Fibroblast of skin of right biceps (primary cell): ENCODE measurements at regions not wholly inside any gene's neighbourhood (a gene's known extent, or its start where the extent isn't known, plus 50 kb on each side); places are given as distances from the start of the nearest gene placed in this dataset.
A peak's percentile ranks its signal among the peaks of the same experiment; 100 is the strongest.

Experiments
- DNase-seq: peaks from one replicate; pipeline ENCODE4 v3.0.0-alpha.2; 2013

DNA sequence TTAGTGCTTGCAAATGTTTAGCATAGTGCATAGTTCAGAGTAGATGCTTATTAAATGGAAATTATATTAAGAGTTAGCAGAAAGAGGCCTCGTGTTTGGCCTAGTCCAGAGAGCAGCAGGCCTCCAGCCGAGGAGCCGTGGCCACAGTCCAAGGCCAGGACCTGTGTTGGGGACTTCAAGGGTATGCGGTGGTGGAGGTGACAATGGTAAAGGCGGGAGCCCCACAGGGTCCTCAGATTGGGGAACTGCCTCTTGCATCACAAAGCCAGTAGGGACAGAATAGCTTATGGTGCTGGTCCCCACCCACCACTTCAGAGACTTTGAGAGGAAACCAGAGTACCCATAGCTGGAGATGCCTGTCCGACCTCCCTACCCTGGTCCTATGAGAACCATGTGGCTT is 554.6 kb upstream of the RIOK2 start:
- no peak for DNase-seq

DNA sequence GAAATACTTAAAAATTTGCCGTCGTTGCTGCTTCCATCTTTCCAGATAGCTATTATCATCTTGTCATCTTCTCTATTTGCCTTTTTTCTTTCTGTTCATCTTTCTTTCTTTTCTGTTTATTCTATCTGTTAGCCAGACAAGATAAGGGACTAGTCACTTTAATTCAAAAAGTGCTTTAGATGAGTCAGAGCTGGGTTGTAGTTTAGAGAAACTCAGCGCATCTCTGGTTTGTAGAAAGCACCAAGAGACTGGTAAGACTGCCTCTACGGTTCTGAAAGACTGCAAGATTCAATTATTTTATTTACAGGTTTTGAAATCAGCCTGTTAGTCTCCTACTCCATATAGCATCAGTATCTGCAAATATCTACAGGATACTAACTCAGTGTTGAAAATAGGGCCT is 562.8 kb upstream of the RIOK2 start:
- no peak for DNase-seq

DNA sequence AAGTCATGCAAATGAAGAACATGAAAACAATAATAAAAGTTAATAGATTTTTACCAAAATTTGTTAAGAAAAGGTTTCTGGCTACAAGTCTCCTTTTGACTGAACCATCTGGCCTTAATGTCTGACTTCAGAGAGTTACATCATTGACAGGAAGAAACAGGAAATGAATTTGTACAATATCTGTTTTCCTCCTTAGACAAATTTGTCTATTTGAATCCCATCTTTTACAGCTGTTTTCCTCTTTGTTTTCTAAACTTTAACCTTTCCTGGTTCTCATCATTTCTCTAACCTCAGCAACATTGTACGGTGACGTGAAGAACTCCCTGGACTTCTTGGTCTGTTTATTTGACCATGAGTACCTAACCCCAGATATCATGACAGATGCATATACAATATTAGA is 567.5 kb upstream of the RIOK2 start:
- no peak for DNase-seq

DNA sequence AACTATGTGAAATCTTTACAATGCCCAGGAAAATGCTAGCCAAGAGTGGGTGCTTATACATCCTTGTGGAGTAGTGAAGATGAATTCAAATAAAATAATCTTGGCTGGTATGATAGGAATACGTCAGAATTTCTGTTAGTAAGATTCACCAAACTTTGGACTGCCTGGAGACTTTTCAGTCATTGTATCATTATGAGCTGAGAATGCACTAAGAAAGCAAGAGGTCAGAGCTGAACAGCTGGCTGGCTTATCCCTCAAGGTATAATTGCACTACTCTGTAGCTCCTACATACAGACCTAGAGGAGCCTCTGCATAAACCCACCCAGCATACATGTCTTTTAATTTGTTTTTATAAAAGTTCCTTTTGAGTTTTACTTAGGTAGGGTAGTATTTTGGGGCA is 568.5 kb upstream of the RIOK2 start:
- DNase-seq = no peak

DNA sequence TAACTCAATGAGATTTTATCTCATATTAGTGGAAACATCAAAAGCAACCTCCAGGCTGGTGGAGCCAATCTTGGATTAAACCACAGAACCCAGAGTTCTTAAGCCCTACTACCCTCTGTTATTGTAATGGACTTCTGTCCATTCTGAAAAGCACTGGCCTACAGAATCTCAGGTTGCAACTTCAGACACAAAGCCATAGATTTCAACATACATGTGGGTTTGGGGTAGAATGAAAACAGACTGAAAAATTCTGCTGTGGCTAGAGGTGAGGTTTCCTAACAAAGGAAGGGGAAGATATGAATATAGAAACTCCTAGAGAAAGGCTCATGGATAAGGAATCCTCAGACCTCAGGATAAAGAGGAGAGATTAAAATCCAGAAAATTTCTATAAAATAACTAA is 569.8 kb upstream of the RIOK2 start:
- DNase-seq = no peak

DNA sequence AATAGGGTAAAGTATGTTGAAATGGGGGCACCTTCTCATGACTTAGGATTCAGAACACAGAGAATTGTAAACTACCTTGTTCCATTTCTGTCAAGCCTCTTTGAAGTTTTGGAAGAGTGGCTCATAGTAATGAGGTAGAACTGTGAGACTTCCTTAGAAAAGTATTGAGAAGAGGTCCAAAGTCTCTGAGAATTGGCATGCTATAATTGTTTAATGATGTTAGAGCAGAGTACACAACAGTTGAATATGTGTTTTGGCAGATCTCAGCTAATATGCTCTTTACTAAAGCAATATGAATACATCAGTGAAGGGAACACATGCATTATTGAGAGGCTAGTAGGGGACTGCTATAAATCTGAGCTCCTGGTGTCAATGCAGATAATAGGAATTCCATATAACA is 579.4 kb upstream of the RIOK2 start:
- DNase-seq = no peak

DNA sequence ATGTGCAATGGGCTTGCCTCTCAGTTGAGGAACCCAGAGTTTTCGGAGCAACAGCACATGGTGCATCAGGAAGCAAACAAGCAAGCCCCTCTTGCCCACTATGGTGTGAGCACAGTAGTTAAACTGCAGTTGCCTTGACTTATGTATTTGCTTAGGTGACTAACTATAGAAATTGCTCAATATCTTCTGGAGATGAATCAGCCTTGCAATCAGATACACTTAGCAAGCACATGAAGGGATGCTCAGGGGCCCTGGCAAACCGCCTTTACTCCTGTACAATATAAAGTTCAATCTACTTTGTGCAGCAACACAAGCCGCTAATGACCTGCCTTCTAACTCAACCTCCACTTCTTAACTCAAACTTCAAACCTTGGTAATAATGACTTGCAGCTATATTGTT is 581.7 kb upstream of the RIOK2 start:
- peak; percentile 78 for DNase-seq

DNA sequence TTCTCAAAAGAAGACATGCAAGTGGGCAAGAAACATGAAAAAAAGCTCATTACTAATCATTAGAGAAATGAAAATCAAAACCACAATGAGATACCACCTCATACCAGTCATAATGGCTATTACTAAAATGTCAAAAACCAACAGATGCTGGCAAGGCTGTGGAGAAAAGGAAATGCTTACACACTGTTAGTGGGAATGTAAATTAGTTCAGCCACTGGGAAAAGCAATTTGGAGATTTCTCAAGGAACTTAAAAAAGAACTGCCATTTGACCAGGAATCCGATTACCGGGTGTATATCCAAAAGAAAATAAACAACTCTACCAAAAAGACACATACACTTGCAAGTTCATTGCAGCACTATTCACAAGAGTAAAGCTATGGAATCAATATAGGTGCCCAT is 595.4 kb upstream of the RIOK2 start:
- DNase-seq = peak; percentile 30

DNA sequence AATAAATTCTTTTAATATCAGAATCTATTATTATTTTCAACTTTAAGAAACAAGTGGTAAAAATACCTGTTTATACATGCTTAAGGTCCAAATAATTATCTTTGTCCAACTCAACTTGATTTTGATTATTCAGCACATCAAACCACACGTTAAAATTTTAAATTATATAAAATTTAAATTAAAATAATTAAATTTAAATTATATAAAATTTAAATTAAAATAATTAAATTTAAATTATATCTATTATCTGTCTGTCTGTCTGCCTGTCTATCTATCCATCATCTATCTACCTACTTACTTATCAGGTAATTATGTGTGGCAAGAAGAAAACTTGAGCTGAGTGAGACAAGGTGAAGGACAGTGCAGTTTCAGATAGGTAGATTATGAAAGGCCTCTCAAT is 605.3 kb upstream of the RIOK2 start:
- no peak for DNase-seq

DNA sequence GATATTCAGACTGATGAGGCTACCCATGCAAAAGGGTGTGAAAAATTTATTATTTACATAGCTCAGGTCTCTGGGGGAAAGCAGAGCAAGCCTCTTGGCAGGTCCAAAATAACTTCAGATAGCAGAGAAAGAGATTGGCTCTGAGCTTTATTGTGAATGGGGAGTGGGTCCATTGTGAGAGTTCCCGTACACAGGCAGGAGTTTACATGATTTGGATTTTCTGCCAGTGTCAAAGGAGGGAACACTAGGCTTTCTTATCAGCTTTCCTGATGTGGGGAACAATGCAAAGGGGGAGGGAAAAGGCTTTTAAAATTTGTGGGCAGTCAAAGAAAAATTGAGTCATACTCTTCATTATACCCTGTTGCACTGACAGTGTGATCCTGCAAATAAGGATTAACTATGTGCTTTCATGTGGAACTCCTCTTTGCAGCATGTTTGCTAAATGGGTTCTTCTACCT is 615.0 kb upstream of the RIOK2 start:
- DNase-seq = no peak

DNA sequence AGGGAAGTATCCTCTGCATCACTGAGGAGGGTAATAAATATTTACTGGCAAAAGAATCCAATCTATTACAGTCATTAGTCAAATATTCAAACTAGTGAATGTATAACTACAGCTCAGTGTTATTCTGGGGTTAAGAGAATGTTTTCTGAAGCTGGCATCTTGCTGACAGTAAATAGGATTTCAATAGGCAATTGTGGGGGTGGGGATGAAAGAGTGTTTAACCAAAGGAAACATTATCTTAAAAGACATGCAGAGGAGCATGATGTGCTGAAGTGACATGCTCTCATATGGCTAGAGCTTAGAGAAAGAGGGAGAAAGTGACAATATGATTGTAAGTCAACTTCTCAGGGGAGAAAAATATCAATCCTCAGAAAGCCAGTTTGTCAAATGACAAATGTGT is 618.4 kb upstream of the RIOK2 start:
- DNase-seq = no peak

DNA sequence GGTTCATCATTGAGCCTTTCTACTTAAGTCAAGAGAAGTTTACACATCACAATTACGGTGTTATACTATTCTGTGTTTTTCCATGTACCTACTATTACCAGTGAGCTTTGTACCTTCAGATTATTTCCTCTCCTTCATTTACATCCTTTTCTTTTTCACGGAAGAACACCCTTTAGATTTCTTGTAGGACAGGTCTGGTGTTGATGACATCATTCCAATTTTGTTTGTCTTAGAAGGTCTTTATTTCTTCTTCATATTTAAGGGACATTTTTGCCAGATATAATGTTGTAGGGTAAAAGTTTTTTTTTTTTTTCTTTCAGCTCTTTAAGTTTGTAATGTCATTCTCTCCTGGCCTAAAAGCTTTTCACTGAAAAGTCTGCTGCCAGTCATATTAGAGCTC is 637.1 kb upstream of the RIOK2 start:
- DNase-seq = no peak

DNA sequence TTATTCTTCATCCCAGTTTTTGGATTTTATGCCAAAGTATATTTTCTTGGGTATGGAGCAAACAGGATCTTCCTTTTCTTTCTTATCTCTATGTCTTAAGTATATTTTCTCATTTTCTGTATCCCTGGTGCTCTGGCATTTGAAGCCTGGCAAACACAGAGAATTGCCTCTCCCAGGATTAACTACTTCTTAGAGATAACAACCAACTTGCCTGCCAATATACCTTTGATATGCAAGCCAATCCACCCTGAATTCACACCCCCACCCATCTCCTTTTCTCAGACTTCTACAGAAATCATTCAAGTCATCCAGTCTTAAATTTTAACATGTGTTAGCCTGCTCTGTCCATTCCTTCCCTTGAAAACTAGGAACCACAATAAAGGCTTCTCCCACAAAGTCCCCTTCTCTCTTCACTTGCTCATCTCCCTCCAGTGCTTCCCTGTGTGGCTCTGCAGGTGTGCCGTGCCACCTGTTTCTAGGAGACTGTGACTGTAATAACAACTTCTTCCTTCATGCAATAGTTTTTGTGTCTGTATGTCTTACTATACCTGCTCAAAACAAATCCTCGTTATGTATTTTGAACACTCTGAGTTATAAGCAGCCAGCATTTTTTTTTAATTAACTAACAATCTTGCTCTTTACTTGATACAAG is 649.7 kb upstream of the RIOK2 start:
- DNase-seq = no peak

DNA sequence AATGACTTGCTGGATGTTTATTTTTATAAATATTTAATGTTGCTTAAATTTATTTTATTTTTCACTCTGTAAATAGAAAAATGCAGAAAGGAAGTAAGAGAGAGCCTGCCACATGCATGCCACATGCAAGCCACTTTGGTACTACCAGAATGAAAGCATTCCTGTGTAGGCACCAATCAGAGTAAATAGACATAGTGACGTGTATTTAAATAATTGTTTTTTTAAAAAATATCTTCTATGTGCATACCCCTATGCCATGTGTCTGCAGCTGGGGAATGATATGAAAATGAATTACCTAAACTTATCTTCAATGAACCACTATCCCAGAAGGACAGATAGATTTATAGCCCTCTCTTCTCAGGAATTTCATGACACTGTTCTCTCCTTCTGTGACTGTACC is 651.5 kb upstream of the RIOK2 start:
- DNase-seq = no peak

DNA sequence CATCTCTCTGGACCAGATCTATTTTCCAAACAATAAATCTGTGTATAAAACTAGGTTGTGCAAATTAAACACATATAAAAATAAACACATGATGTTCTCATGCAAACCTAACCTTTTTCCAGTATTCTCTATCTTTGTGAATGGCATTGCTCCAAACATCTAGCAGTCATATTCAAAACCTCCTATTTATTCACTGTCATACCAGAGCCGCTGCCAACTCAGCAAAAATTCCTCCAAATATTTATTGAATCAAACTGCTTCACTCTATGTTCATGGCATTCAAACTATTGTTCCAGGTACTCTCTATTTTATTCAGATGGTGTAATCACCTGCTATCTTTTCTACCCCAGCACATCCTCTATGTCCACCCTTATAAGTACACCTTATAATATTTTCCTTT is 652.1 kb upstream of the RIOK2 start:
- no peak for DNase-seq

DNA sequence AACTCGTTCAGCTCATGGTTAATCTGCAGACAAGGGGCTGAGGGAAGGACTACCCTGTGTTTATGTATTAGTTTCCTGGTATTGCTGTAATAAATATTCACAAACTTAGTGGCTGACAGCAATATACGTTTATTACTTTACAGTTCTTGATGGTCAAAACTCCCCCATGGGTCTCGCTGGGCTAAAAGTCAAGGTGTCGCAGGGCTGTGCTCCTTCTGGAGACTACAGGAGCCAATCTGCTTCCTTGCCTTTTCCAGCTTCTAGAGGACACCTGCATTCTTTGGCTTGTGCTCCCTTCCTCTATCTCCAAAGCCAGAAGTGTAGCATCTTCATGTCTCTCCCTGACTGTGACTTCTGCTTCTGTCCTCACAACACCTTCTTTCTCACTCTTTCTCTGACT is 653.8 kb upstream of the RIOK2 start:
- no peak for DNase-seq

DNA sequence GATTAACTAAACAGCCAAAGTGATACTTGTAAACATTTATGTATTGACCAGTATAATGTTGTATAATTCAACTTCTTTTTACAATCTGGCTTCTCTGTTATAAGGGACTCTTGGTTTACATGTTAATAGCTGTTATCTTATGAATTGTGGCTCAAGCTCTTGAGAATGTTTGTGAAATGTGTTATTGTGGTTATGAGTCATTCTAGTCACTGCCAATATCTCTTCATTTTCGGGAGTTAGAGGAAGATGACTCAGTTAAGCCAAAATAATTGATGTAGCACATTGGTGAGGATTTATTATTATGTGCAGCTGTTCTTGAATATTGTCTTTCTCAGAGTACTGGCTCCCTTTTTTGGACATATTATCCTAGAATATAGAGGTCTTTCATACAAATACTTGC is 655.2 kb upstream of the RIOK2 start:
- DNase-seq = peak; percentile 98

DNA sequence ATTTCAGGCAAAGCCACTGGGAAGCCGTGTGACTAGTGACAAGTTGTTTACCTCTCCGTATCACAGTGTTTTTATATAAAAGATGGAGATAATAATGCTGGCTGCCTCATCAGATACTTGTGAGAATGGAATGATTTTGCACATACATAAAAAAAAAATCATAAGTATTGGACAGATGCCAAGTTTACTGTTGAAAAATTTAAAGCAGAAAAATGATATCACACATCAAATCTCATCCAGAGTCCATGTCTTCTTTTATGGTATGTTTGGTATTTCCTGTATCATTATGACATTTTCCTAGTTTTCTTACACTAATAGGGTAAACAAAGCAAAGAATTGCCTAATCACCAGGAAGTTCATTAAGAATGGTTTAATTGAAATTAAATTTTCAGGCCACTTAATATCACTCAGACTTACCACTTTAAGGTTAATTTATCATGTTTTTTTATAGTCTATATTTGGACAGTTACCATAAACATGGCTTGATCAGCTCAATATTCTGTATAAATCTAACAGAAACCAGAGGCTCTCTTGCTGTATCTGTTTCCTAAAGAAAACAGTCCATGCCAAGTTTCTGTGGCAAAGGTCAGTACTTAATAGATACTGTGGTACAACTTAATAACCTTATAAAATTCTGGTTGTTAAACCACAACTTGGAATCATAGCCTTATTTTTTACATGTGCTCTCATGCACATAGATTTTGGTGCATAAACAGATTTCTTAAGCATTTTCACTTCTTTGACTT is 656.5 kb upstream of the RIOK2 start:
- DNase-seq = peak; percentile 66

DNA sequence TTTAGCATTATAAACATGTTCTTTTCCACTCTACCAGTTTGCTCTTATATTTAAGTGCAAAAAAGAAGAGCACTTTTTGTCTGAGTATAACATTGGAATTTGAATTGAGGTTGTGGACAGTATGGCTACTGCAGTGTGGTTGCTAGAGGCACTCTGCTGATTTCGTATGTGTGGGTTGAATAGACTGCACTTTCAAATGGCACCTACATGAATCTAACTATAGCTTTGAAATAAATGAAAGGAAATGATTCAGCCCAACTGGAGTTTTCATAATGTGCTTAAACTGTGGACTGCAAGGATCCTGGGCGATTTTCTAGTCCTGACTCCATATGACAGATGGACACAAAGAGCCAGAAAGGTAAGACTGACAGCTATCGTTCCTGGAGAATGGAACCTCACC is 657.6 kb upstream of the RIOK2 start:
- peak; percentile 40 for DNase-seq

DNA sequence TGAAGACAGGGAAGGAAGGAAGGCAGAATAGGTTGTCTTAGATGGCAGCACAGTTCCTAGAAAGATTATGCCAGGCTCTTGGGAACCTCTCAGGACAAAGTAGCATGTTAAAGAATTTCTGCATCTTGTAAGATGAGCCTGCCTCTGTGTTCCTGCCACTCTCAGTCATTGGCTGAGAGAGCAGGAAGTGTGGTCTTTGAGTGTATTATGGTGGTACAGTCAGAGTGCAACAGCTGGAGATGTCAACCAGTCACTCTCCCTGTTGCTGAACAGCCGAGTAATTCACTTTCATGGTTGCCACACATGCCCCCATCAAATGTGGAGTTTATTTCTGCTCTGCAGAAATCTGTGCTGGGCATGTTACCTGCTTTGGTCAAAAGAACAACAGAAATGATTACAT is 659.6 kb upstream of the RIOK2 start:
- DNase-seq = no peak

DNA sequence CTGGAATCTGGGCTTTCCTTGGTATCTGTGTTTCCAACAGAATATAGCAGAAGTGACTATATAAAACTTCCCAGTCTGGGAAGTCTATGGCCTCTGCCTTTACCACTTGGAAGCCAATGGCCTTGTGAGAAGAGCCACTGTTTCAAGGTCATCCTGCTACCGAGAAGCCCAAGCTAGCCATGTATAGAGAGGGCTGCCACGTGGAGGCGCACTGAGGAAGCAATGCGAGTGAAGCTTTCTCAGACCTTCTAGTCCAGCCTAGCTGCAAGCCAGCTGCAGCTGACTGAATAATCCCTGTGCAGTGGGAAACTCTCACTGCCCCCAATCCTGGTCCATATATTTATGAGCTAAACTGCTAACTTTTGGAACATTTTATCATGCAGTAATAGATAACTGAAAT is 661.8 kb upstream of the RIOK2 start:
- DNase-seq = no peak

DNA sequence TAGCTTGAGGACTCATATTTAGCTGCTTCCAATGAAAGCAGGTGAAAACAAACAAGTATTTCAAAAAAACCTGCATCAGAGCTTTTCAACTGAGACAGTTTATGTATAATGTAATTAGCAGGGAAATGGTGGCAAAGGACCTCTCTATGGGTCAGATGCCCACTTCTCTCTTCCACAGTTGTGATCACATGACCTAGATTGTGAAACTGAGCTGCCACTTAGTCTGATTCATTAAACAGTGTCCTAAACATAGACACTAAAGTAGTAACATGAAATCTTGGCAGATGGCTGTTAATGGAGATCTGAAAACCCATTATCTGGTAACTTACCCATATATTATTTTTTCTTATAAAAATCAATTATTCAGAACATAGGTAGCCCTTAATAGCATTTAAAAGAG is 663.6 kb upstream of the RIOK2 start:
- no peak for DNase-seq

DNA sequence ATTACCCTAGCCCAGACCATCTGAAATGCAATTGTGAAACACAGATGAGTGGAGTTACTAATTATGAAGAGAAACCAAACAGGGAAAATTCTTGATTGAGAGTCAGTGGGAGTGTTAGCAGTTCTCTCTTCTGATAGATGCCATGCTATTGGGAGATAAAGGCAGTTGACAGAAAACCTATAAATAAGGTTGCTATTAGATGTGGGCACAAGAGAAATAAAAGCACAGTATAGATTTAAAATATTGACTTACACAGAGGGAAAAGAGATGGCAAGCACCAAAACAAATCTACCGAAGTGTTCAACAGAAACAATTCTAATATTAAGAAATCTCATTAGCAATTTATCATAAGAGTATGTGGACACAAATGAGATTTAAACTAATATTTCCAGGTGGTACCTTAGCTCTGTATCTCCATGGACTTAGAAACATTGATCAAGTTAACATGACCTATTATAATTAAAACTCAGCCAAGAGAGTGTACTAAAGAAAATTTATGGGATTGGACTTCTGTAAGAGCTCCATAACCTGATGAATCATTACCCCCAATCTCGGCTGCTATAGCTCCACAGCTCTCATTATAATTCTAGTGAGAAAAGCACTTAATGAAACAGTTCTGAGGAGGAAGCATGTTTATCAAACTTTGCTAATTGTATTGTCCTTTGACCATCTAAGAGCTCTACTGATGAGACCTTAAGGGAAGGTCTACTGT is 665.0 kb upstream of the RIOK2 start:
- no peak for DNase-seq

DNA sequence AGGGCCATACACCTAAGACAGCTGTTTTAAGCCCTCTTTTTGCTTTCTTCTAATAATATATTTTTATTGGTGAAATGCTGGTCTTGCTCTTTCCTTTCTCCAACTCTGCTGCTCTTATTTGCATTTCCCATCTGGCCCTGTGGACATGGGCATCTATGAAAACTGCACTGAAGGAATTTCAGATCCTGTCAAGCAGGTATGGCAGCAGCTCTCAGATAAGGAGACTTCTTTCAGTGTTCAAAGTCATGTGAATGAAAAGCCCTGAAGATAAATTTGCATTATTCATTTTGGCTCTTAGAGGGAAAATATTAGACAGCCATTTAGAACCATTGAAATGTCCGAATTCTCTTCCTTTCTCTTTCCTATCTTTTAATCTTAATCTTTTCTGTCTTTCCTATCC is 668.0 kb upstream of the RIOK2 start:
- DNase-seq = no peak
